CD4-positive, alpha-beta T cell treated with Interleukin-6 for 4 hours (primary cell): ENCODE measurements at regions not wholly inside any gene's neighbourhood (a gene's known extent, or its start where the extent isn't known, plus 50 kb on each side); places are given as distances from the start of the nearest gene placed in this dataset.
"Not testable (repeated sequence)": the region's sequence is repeated elsewhere in the genome, so short reads cannot be mapped to it uniquely, and the experiment has no call there.

Experiments
- DNase-seq: peaks from one replicate; pipeline ENCODE4 v3.0.0-alpha.2; 2020; ENCODE audit warnings: mixed read lengths

DNA sequence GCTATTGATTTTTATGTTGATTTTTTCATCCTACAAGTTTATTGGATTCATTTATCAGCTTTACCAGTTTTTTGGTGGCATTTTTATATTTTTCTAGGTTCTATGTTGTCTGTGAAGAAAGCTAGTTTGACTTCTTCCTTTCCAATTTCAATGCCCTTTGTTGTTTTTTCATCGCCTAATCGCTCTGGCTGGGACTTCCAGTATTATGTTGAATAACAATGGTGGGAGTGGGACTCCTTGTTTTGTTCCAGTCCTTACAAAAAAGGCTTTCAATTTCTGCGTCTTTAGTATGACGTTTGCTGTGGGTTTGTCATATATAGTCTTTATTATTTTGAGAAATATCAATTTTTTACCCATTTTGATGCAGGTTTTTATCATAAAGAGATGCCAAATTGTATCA, 175.6 kb upstream of the CCNH start:
- no peak for DNase-seq

DNA sequence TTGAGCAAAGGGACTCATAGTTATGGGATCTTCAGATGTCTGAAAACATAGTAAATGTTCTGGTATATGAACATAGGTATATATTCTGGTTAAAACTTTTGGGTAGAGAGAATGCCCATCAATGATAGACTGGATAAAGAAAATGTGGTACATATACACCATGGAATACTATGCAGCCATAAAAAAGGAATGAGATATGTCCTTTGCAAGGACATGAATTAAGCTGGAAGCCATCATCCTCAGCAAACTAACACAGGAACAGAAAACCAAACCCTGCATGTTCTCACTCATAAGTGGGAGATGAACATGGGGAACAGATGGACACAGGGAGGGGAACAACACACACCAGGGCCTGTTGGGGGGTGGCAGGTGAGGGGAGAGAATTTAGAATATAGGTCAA, 171.0 kb upstream of the CCNH start:
- not testable (repeated sequence) for DNase-seq

DNA sequence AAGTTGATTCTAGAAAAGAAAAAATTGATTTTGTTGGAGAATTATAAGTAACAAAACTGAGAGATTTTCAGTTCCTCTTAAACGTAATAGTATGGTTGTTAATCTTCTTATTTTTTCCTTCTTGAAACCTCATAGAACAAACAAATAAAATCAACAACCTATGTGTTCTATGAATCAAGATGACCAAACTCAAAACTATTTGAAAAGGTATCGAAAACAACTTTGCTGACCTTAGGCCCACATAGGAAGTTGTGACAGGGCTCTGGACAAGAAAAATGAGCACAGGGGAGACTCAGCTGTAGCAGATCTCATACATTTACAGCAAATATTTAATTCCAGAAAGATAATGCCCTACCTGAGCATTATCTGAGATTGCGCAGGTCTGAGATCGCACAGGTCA, 169.4 kb upstream of the CCNH start:
- no peak for DNase-seq

DNA sequence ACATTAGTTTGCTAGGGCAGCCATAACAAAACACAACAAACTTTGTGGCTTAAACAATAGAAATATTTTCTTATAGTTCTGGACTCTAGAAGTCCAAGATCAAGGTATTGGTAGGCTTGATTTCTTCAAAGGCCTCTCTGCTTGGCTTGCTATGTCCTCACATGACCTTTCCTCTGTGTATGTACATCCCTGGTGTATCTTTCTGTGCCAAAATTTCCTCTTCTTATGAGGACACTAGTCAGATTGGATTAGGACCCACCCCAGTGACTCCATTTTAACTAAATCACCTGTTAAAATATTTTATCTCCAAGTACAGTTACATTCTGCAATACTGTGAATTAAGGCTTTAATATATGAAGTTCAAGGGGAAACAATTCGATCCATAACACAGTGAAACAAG, 168.9 kb upstream of the CCNH start:
- no peak for DNase-seq

DNA sequence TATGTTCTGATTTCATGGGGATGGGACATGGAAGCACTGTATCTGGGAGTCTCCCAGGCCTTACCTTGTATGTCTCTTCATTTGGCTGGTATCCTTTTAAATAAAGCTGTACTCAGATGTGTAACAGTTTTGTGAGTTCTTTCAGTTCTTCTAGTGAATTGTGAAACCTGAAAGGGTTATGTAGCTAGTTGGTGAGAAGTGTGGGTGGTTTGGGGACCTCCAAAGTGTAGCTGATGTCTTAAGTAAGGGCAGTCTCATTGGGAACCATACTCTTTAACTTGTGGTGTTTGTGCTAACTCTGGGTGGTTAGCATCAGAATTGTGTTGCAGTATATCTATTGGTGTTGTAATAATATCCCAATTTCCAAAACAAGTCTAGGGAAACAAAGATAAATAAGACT, 166.9 kb upstream of the CCNH start:
- no peak for DNase-seq

DNA sequence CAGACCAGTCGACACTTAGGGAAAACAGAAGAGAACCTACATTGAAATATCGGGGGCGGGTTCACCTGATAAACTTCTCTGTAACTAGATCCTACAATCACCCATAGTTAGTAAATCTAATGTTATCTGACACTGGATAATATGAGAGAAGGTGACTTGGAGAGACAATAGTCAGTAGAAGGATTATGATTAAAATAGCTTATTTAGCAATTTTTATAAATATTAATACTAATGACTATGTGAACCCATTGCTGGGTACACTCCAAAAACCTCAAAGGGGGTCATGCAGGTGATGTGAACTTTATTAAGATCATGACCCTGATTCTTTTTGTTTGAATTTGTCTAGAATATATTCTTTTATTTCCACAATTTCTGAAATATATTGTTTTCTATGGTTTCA, 164.1 kb upstream of the CCNH start:
- no peak for DNase-seq

DNA sequence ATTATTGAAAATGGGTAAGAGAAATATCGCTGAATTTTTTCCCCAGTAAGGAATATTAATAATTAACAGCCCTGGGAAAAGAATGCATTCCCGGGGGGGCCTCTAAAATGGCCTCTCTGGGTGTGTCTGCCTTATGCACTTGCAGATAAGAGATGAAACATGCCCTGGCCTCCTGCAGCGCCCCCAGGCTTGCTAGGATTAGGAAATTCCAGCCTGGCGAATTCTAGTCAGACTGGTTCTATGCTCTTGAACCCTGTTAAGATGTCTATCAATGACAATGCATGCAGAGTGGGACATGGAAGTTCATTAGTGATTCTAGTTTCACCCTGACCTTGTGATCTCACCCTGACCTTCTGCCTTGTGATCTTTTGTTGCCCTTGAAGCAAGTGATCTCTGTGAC, 163.6 kb upstream of the CCNH start:
- not testable (repeated sequence) for DNase-seq

DNA sequence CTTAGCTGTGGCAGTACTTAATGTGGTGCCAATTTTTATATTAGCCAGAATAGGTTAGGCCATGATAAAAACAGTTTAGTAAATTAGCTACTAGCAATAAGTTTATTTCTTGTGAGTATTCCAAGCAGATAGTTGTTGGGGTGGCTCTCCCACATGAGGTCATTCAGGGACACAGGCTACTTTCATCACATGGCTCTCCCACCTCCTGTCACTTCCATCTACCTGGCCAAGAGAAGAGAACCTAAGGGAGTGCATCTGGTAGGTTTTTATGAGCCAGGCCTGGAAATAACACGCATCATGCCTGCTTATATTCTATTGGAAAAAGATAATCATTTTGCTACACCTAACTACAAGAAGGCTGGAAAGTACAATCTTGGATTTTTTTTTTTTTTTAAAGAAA, 161.4 kb upstream of the CCNH start:
- no peak for DNase-seq

DNA sequence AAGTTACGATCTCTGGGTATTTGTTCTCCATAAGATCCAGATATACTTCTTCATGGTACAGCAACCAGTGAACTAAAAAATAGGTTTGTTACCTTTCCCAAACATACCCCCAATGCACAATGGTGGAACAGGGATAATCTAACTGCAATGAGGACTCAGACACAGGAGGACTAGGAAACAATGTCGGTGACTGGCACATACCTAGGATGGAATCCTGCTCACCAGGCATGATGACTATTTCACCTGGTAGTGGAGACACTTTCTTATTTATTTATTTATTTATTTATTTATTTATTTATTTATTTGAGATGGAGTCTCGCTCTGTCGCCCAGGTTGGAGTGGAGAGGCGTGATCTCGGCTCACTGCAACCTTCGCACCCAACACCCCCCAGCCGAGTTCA, 159.9 kb upstream of the CCNH start:
- DNase-seq = no peak

DNA sequence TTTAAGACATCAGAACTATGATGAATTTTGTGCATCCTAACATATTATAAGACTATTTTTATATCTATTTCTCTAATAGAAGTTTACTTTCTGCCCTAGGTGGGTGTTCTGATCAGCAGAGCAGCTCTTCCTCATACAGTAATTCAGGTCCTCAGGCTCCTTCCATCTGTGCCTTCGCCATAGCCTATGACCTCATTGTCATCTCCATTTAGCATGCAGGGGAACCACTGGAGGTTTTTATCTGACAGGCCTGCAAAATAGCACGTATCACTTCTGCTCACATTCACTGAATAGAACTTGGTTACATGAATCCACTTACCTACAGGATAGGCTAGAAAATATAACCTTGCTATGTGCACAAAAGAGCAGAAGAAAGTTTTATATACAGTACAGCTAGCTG, 159.4 kb upstream of the CCNH start:
- no peak for DNase-seq

DNA sequence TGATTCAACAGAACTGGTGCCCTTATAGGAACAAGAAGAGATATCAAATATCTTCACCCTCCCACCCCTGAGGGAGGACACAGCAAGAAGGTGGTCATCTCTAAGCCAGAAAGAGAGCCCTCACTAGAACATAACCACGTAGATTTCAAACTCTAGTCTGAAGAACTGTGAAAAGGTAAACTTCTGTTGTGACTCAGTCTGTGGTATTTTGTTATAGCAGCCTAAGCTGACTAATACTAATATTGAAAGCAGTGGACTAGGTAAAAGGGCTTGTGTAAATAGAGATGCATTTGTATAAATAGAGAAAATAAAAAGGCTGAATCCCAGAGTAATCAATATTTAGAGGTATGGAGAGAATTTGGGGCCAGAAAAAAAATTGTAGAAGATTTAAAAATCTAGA, 157.6 kb upstream of the CCNH start:
- DNase-seq = no peak

DNA sequence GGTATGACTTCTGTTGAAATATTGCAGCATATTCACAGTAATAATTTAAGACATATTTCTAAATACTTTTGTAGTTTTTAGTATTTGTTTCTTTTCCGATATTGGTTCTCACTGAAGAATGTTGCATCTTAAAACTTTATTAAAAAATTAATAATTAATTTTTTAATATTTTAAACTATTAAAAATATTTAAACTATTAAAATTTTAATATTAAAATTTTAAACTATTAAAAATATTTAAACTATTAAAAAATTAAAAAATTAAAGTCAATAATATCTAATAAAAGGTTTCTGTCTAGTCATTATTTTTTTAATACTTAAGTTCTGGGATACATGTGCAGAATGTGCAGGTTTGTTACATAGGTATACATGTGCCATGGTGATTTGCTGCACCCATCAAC, 149.3 kb upstream of the CCNH start:
- DNase-seq = no peak

DNA sequence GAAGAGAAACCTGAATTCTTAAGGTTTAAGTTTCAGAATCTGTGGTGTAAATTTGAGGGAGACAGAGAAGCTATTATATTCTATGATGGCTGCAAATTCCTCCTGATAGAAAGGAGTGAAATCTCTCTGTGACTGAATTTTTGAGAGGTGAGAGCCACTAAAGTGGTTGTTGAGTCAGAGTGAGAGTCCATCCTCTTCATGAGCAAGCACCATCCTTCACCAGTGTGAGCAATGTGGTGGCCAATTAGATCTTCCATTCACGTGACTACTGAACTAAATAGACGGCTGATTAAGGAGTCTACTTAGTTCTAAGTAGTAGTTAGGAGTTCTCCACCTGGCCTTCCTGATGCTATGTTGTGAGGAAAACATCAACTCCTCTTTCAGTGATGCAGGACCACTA, 147.8 kb upstream of the CCNH start:
- no peak for DNase-seq

DNA sequence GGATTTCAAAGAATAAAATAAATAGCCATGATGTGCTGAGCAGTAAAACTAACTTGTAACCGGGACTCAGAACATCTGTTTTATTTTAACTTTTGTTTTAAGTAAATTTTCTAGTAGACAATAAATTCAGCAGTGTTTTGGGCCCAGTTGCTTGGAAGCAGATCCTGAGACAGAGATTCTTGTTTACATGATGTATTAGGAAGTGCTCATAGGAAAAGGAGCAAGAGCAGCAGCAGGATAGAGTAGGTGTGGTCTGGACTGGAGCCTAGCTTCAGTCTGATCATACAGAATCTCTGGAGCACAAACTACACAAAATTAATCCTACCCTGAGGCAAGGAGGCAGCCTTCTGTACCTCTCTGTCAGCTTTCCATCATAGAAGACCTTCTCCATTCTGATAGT, 139.2 kb upstream of the CCNH start:
- DNase-seq = no peak

DNA sequence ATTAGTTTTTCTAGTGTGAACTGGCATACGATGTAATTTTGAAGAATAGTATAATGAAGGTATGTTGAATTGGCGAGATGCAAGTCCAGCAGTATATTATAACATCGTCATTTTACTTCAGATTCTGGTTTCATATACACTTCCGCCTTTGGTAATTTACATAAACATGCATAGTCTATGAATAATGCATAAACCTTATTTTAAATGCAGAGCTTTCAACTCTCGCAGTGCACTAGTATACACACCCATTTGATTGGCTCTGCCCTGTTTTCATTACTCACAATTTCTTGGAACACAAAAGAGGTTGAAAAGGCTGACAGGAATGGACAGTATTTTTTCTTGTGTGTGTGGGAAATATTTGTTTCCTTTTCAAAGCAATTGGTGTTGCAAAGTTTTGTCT, 128.9 kb upstream of the CCNH start:
- DNase-seq = no peak

DNA sequence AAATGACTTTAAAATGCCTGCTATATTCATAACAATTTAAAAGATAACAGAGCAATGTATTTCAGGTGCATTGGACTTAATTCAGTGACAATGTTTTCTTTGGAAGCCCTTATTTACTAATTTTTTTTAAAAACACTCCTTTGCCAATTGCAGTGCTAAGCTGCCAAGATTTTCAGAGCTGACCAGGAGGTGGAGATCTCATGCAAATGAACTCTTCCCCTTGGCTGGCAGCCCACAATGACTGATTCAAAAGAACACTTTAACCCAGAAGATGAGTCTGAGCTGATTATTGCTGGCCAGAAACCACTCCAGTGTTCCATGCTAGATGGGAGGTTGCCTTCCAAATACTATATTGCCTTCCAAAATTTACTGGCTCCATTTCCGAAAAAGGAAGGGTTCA, 128.3 kb upstream of the CCNH start:
- DNase-seq = no peak

DNA sequence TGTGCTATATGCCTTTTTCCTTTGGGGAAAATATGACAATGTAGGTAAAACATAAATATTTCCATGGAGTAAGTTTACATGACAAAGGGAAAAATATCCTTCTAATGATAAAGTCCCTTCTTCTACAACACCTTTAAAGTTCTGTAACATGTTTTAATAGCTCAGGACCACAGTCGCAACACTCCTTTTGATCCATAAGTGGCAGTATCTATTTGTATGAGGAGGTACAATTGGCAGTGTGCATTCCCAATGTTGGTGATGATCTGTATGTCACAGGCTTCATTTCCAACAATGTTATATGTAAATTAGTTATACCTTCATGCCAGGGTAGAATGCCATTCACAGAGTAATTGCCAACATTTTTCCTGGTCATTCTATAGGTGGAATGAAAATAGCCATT, 127.1 kb upstream of the CCNH start:
- DNase-seq = no peak

DNA sequence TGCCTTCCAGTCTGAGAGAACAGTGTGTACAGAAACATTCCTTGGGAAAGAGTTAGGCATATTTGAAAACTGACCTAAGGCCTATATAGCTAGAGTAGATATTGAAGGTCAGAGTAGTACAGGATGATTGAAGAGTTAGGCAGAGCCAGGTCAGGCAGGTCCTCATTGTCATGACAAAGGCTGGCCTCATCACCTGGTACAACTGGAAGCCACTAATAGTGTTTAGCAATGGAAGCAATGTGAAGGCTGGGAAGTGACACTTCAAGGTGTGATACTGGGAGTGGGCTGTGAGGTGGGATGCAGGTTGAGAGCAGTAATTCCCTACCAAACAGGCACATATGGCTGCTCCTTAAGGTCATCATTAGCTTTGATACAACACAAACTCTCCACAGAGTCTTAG, 123.6 kb upstream of the CCNH start:
- DNase-seq = no peak

DNA sequence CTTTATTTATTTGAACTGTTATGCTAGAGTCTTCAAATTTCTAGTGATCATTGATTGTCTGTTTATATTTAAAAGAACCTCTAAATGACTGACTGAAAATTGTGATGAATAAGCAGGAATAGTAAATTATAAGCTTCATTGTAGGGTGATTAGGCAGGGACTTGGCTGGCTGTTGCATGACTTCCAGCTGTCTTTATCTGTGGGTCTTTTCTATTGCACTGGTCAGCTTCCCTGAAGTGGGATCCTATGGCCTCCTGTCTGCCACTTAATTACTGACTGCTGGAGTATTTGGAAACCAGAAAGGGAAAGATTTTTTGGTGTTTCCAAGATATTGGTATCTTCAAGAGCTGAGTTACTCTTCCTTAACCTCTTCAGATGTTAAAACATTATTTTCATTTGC, 123.0 kb upstream of the CCNH start:
- no peak for DNase-seq

DNA sequence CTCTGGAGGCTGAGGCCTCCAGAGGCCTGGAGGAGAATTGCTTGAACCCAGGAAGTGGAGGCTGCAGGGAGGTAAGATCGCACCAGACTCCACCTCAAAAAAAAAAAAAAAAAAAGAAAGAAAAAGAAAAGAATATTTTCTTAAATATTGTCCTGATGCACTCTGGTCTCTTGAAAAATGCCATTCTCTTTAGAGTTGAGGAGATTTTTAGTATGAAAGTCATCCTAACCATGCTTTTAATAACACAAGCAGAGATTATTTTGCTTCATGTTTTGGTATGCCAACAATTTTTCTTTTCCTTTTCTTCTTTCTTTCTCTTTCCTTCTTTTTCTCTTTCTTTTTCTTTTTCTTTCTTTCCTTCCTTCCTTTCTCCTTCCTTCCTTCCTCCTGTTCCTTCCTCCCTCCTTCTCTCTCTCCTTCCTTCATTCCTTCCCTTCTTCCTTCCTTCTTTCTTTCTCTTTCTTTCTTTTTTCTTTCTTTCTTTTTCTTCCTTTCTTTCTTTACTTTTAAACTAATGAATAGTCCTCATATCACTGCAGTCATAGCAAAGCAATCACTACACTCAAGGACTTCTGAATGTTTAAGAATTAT, 116.9 kb upstream of the CCNH start:
- no peak for DNase-seq

DNA sequence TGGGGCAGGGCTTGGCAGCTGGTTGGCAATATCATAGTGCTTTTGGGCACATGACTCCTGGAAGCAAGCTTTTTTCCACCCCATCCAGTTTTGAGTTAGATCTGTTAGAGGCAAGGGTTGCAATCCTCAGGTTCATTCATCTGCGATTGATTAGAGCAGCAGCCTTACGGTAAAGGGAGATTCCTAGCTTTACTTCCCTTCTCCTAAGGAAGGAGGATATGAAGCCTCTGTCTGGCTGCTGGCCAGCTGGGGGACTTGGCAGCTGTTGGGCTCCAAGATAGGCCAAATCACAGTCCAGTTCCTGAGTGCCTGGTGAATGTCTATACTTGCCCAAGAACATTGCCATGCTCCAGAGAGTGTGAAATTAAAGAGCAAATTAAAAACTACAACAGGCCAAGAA, 113.4 kb upstream of the CCNH start:
- DNase-seq = no peak

DNA sequence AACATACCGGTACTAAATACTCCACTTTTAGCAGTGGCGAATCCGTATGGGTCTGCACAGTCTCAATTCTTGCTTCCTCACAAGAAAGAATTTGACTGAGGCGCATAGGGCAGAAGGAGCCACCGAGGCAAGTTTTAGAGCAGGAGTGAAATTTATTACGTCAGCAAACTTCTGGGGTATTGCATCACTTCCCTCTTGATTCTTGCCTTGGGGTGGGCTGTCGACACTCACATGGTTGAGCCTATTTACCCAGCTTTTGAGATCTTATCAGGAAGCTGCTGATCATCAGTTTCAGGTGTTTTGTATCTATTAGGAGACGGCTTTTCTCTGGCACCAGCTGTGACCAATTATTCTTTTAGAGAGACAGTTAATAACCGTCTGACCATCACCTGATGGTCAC, 111.5 kb upstream of the CCNH start:
- DNase-seq = no peak

DNA sequence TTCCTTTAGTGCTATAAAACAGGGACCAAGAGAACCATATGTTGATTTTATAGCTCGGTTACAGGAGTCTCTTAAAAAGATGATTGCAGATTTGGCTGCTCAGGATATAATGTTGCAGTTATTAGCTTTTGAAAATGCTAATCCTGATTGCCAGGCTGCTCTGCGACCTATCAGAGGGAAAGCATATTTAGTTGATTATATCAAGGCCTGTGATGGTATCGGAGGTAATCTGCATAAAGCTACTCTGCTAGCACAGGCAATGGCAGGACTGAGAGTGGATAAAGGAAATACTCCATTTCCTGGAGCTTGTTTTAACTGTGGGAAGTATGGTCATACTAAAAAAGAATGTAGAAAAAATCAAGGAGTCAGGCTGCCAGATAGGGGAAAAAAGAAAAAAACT, 99.0 kb upstream of the CCNH start:
- DNase-seq = not testable (repeated sequence)

DNA sequence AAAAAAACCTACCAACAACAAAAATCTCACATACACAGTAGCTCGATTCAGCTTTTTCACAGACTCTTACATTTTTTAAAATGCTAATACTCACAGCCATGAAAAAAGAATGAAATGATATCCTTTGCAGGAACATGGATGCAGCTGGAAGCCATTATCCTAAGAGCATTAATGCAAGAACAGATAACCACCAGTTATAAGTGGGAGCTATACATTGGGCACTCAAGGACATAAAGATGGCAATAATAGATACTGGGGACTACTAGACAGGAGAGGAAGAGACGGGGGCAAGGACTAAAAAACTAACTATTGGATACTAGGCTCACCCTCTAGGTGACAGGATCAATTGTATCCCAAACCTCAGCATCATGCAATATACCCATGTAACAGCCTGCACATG, 90.3 kb upstream of the CCNH start:
- DNase-seq = no peak

DNA sequence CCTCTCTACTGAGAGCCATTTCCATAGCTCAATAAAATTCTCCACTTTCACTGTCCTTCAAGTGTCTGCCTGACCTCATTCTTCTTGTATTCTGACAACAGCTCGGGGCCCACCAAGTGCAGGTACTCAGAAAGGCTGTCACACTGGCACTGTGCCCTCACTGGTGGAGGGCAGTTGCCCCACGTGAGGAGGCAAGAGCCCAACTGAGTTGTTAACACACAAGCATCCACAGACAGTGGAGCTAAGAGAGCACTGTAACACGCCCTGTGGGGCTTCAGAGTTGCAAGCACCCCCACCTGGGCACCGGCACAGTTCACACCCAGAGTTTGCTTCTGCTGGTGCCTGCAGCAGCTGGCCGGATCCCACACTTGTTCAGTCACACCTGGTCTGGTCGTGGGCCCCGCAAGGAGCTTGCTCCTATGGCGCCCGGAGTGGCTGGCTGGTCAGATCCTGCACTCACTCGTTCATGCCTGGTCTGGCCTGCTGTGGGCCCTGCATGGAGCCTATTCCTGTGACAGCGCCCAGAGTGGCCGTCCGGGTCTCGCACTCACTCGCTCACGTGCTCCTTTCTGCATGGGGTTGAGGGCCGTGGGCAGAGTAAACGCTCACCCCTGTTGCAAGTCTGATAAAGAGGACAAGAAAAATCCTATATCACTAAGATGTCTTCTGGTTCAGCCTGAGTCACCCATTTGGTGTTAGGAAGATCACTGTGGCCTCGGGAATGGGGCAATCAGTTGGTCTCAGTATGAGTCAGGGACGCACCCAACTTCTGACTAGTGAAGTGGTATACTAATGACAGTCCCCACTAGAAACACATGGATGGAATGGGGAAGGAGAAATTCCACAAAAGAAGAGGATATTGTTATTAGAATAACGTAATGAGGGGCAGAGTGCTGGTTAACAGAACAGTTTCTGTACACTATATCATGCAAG, 87.0 kb upstream of the CCNH start:
- no peak for DNase-seq
